ENCODE measurements at regions not wholly inside any gene's neighbourhood (a gene's known extent, or its start where the extent isn't known, plus 50 kb on each side); places are given as distances from the start of the nearest gene placed in this dataset.

- intact Hi-C loops (cut with DNase I; ENCODE audit: low total_unique reads): no loop called here
- WGBS, 5 donors: 73 to 88% (median 82%) methylated on average over 11 of the region's 11 CpGs
- Histone ChIP-seq H3K27ac (no peak overlapping the region), H3K27me3 (replicated peaks in 1 of 7) (no peaks in the 10 kb centered on the region), H3K4me3 (no peak overlapping the region), H3K36me3 (no peaks in the 10 kb centered on the region), H3K9me3 (peaks cover 0 to 1% (median 0%) of the 10 kb centered on the region in 8 donors), H3K4me1 (no peaks in the 10 kb centered on the region)
- no peak for DNase-seq
- no peak for TF ChIP-seq POLR2A (IDR thresholded peaks at IDR 0.05)
These were observed 205.7 kb downstream of the SOX3 start for GRCh38 chrX:140298960-140299825.

DNA sequence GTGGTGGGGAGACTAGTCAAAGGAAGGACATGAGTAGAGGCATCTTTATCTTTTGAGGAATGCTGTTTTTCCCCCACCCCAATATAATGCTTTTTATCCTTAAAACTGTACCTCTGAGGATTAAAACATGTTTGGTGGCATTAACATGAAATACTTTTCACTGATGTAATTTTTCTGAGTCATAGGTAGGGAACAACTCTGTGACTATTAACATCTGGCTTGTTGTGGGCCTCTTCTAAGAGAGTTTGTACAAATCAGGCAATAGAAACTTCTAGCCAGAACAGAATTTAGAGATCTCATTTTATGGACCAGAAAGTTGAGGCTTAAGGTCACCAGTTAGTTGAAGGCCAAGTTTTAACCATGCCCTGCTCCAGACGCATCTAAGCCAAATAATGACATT lies 207.6 kb downstream of the SOX3 start:
- WGBS, 5 donors: 85 to 100% (median 89%) methylated on average over 1 of the region's 1 CpG

GRCh38 chrX:140292961-140293360 lies 211.9 kb downstream of the SOX3 start:
- intact Hi-C loops (cut with DNase I; ENCODE audit: low total_unique reads): no loop called here

More for the DNA sequence above, 207.6 kb downstream of the SOX3 start:
- H3K27me3 ChIP-seq (replicated peaks in 1 of 7): no peaks in the 10 kb centered on the region
- no peaks in the 10 kb centered on the region for H3K4me1 ChIP-seq
- no peaks in the 10 kb centered on the region for H3K9me3 ChIP-seq
- no peak for DNase-seq
- TF ChIP-seq CTCF (IDR thresholded peaks at IDR 0.05 in 8 of 11, conservative IDR thresholded peaks at IDR 0.05 in 3 of 11) (no peak), POLR2A (IDR thresholded peaks at IDR 0.05) (no peak), POLR2AphosphoS5 (IDR thresholded peaks at IDR 0.05) (no peak)
- intact Hi-C loops (cut with DNase I; ENCODE audit: low total_unique reads): no loop called here
- H3K36me3 ChIP-seq: no peaks in the 10 kb centered on the region
- H3K4me3 ChIP-seq: no peak overlapping the region
- H3K27ac ChIP-seq: no peak overlapping the region

DNA sequence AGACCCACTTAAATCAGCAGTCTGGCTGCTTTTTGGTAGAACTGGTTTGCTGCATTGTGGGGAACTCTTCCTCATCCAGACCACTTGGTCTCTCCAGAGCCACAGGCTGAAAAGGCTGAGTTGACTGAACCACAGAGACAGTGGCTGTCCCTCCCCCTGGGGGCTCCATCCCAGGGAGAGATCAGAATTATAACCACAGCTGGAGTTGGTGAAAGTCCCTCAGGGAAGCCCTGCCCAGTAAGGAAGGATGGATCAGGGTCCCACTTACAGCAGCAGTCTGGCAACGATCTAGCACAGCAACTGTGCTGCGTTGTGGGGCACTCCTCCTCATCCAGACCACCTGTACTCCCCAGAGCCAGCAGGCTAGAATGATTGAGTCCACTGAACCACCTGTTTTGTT lies 212.7 kb downstream of the SOX3 start:
- no peak for TF ChIP-seq CTCF (IDR thresholded peaks at IDR 0.05 in 8 of 11, conservative IDR thresholded peaks at IDR 0.05 in 3 of 11)
- no peak for TF ChIP-seq POLR2A (IDR thresholded peaks at IDR 0.05)
- no peak for TF ChIP-seq POLR2AphosphoS5 (IDR thresholded peaks at IDR 0.05)
- intact Hi-C loops (cut with DNase I; ENCODE audit: low total_unique reads): no loop called here
- 51 to 68% (median 60%) methylated on average over 2 of the region's 2 CpGs for WGBS, 5 donors

More at GRCh38 chrX:140292961-140293360, 211.9 kb downstream of the SOX3 start:
- 13 to 48% (median 31%) methylated on average over 1 of the region's 1 CpG for WGBS, 5 donors
- H3K27ac ChIP-seq: no peak overlapping the region
- DNase-seq: no peak
- H3K9me3 ChIP-seq: no peaks in the 10 kb centered on the region
- TF ChIP-seq POLR2AphosphoS5 (IDR thresholded peaks at IDR 0.05): no peak
- no peak for TF ChIP-seq CTCF (IDR thresholded peaks at IDR 0.05 in 8 of 11, conservative IDR thresholded peaks at IDR 0.05 in 3 of 11)
- no peak for TF ChIP-seq POLR2A (IDR thresholded peaks at IDR 0.05)
- H3K27me3 ChIP-seq (replicated peaks in 1 of 7): no peaks in the 10 kb centered on the region
- no peaks in the 10 kb centered on the region for H3K36me3 ChIP-seq
- H3K4me3 ChIP-seq: no peak overlapping the region
- no peaks in the 10 kb centered on the region for H3K4me1 ChIP-seq

More for the DNA sequence above, 212.7 kb downstream of the SOX3 start:
- DNase-seq: no peak
- Histone ChIP-seq H3K36me3 (no peaks in the 10 kb centered on the region), H3K4me1 (no peaks in the 10 kb centered on the region), H3K4me3 (no peak overlapping the region), H3K27ac (no peak overlapping the region), H3K9me3 (no peaks in the 10 kb centered on the region), H3K27me3 (replicated peaks in 1 of 7) (no peaks in the 10 kb centered on the region)

All from spleen (tissue), 11 donors.